ENCODE measurements at regions not wholly inside any gene's neighbourhood (a gene's known extent, or its start where the extent isn't known, plus 50 kb on each side); places are given as distances from the start of the nearest gene placed in this dataset.

DNA sequence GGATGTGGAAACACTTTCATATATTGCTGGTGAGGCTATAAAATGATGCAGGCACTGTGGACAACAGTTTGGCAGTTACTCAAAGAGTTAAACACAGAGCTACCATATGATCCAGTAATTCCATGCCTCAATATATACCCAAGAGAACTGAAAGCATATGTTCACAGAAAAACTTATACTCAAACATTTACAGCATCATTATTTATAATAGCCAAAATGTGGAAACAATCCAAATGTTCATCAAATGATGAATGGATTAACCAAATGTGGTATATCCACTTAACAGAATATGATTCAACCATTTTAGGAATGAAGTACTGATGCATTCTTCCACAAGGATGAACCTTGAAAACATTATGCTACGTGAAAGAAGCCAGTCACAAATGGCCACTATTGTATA, 603.8 kb downstream of the IQCM start:
- Mint-ChIP-seq H3K36me3 (no peaks in the 10 kb centered on the region), H3K9me3 (no peaks in the 10 kb centered on the region), H3K27me3 (no peaks in the 10 kb centered on the region), H3K4me3 (no peak overlapping the region), H3K27ac (no peak overlapping the region), H3K4me1 (ENCODE audit: unreplicated experiment) (no peaks in the 10 kb centered on the region)
- DNase-seq (ENCODE audit: extremely low spot score, unreplicated experiment) = no peak
- TF ChIP-seq CTCF (conservative IDR thresholded peaks at IDR 0.05) = no peak

- H3K27ac Mint-ChIP-seq = no peak overlapping the region
- H3K9me3 Mint-ChIP-seq = no peaks in the 10 kb centered on the region
- H3K27me3 Mint-ChIP-seq = no peaks in the 10 kb centered on the region
- DNase-seq (ENCODE audit: extremely low spot score, unreplicated experiment) = no peak
- H3K4me1 Mint-ChIP-seq (ENCODE audit: unreplicated experiment) = peaks cover 4% of the 10 kb centered on the region
- no peak overlapping the region for H3K4me3 Mint-ChIP-seq
- no peak for TF ChIP-seq CTCF (conservative IDR thresholded peaks at IDR 0.05)
- no peaks in the 10 kb centered on the region for H3K36me3 Mint-ChIP-seq
These were observed 612.2 kb downstream of the IQCM start for GRCh38 chr4:149203256-149204001.

- no peak overlapping the region for H3K27ac Mint-ChIP-seq
- H3K9me3 Mint-ChIP-seq = no peaks in the 10 kb centered on the region
- TF ChIP-seq CTCF (conservative IDR thresholded peaks at IDR 0.05) = no peak
- H3K4me3 Mint-ChIP-seq = no peak overlapping the region
- no peaks in the 10 kb centered on the region for H3K27me3 Mint-ChIP-seq
- H3K36me3 Mint-ChIP-seq = no peaks in the 10 kb centered on the region
- peaks cover 4% of the 10 kb centered on the region for H3K4me1 Mint-ChIP-seq (ENCODE audit: unreplicated experiment)
- DNase-seq (ENCODE audit: extremely low spot score, unreplicated experiment) = no peak
These were observed 613.5 kb downstream of the IQCM start for GRCh38 chr4:149202117-149202516.

GRCh38 chr4:149199594-149199993, 616.0 kb downstream of the IQCM start:
- Mint-ChIP-seq H3K27me3 (no peaks in the 10 kb centered on the region), H3K27ac (no peak overlapping the region), H3K9me3 (no peaks in the 10 kb centered on the region), H3K4me3 (no peak overlapping the region), H3K4me1 (ENCODE audit: unreplicated experiment) (peaks cover 4% of the 10 kb centered on the region), H3K36me3 (no peaks in the 10 kb centered on the region)
- no peak for TF ChIP-seq CTCF (conservative IDR thresholded peaks at IDR 0.05)
- DNase-seq (ENCODE audit: extremely low spot score, unreplicated experiment) = no peak

DNA sequence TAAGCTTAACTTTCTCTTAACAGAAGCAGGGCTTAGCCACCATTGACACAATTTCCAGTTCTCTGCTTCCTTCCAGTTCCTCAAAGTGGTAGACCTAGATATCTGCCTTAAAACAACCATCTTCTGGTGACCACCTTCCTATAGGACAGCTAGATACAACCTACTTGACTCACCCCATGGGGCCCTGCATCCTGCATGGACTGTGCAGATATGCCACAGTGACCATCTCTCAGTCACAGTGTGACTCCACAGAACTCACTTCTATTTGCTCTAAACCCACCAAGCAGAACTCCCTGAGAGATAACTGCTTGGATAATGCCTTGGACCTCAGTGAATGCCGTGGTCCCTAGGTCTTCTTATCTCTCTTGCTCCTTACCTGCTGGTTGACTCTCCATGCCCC, 621.6 kb downstream of the IQCM start:
- H3K4me3 Mint-ChIP-seq = no peak overlapping the region
- no peaks in the 10 kb centered on the region for H3K4me1 Mint-ChIP-seq (ENCODE audit: unreplicated experiment)

More for the DNA sequence above, 621.6 kb downstream of the IQCM start:
- Mint-ChIP-seq H3K27me3 (no peaks in the 10 kb centered on the region), H3K9me3 (no peaks in the 10 kb centered on the region), H3K36me3 (no peaks in the 10 kb centered on the region), H3K27ac (no peak overlapping the region)
- TF ChIP-seq CTCF (conservative IDR thresholded peaks at IDR 0.05) = no peak
- no peak for DNase-seq (ENCODE audit: extremely low spot score, unreplicated experiment)
